GM12873 (cell line): ENCODE measurements at regions not wholly inside any gene's neighbourhood (a gene's known extent, or its start where the extent isn't known, plus 50 kb on each side); places are given as distances from the start of the nearest gene placed in this dataset.

Source experiments
- TF ChIP-seq, protein P1 (sequence below): IDR thresholded peaks from 2 replicates; pipeline ENCODE4 v1.5.1; 2012; ENCODE audit warnings: low read depth, mild to moderate bottlenecking, moderate library complexity, low read length, control low read depth; ENCODE audit not compliant: insufficient read depth; ENCODE audit errors: missing control alignments

DNA sequence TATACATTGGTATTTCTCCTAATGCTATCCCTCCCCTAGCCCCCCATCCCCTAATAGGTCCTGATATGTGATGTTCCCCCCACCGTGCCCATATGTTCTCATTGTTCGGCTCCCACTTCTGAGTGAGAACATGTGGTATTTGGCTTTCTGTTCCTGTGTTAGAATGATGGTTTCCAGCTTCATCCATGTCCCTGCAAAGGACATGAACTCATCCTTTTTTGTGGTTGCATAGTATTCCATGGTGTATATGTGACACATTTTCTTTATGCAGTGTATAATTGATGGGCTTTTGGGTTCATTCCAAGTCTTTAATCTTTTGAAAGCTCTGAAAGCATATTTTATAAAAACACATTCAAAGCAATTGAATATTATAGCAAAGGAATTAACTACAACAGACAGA is 1169.4 kb upstream of the ZEB2 start:
- TF ChIP-seq, protein P1, sequence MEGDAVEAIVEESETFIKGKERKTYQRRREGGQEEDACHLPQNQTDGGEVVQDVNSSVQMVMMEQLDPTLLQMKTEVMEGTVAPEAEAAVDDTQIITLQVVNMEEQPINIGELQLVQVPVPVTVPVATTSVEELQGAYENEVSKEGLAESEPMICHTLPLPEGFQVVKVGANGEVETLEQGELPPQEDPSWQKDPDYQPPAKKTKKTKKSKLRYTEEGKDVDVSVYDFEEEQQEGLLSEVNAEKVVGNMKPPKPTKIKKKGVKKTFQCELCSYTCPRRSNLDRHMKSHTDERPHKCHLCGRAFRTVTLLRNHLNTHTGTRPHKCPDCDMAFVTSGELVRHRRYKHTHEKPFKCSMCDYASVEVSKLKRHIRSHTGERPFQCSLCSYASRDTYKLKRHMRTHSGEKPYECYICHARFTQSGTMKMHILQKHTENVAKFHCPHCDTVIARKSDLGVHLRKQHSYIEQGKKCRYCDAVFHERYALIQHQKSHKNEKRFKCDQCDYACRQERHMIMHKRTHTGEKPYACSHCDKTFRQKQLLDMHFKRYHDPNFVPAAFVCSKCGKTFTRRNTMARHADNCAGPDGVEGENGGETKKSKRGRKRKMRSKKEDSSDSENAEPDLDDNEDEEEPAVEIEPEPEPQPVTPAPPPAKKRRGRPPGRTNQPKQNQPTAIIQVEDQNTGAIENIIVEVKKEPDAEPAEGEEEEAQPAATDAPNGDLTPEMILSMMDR = no peak

DNA sequence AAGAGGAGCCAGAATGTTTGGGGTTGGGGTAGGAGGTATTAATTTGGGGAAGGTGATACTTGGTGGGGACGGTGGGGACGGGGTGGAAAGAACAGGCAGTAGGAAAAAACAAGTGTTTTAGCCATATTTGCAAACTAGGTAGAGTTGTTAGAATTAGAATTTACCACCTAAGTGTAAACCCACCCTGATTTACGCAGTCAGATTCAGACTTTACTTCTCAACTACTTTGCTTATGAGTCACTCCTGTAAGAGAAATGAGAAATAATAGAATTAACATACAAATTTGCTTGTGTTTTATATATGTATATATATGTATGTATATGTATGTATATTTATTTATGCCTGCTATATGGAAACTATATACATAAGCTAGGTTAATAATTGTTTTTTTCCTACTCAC is 1168.2 kb upstream of the ZEB2 start:
- TF ChIP-seq, protein P1 = no peak

DNA sequence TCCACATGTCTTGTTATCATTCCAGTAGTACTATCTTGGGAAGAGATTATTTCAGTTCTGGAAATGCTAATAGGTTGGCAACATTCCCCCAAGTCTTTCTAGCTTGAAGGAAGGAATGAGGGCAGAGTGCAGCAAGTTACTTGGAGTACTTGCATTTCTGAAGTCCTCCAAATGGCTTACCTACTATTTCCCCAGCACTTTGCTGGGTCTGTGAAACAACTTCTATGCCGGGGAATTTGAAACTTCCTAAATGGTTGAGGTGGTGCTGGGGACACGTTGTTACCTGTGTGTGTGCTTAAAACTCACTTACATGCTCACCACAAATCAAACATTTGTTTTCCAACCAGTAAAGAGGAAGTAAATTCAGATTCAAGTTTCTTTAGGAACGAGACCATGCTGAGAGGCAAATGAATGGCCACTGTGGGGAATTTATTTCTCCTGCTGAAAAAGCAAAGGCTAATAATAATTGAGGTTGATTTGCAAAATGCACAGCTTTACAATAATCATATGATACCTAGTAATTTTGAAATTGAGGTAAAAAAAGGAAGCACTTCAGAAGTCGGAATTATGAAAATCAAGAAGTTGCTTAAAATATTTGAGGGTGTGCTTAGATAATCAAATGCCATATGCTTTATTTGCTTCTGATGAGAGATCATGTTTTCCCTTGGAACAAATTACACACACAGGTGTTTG is 1167.7 kb upstream of the ZEB2 start:
- TF ChIP-seq, protein P1 = no peak

DNA sequence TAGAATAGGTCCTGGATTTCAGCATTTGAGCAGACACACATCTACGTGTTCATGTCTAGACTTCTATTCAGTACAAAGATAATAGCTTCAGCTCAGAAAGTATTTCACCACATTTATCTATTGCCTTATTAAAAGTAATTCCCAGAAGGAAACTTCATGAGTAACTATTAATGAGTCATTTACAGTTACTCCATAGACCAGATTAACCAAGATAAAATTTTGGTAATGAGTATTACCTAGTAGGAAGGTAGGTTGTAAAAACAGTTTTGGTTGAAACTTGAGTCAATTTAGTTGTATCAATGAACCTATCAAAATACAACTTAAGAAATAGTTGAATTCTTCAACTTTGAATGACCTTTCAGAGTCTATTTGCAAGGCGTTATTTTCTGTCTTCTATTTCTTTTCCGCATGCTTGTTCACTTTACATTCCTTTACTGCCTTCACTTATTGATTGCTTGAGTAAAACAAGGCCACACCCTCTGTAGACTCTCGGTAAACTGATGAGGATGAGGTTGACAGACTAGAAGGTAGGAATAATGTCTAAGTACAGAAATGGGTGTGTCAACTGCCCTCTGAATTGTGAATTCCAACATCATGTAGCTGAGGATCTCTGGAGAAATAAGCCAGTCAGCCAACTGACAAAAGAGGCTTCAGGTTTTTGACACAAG is 1165.6 kb upstream of the ZEB2 start:
- TF ChIP-seq, protein P1 = no peak

DNA sequence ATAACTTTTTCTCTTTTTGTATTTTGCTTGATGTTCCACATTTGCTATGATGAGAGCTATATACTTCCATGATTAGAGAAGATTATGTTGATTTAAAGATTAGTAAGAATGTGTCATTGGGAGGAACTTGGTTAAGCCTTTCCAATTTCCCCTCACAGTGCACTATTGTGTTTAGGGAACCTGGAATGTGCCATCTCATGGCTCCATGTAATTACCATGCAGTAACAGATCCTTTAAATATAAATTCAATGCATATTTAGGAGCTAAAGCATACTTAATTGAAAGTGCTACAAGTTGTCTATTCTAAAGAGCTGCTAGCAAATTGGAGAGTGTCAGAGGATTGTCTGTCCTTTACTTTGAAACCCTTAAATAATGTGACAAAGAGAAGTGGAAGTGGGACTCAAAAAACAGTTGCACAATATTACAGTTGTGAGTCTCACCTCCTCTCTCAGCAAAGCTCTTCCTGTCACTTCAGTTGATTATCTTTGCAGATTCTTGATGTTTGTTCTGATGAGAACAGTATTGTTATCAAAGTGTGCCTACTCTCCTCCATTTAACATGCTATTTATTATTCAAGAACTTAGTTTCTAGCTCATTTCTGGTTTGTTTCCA is 1162.7 kb upstream of the ZEB2 start:
- TF ChIP-seq, protein P1 = no peak

DNA sequence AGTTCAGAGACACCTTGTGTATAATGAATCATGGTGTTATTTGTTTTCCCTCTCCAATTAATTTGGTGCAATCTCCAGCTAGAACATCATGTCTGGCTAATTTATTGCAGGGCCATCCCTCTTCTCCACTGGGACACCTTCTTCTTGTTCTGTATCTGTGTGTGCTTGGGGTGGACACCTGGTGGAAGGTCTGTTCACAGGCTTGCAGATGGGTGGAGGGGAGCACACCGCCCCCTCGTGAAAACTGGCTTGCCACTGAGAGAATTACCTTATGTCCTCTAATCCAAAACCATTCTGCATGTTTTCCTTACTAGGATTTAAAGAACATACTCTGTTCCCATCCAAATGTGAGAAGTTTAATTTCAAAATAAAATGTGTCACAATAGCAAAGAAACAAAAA is 1160.4 kb upstream of the ZEB2 start:
- TF ChIP-seq, protein P1 = no peak

DNA sequence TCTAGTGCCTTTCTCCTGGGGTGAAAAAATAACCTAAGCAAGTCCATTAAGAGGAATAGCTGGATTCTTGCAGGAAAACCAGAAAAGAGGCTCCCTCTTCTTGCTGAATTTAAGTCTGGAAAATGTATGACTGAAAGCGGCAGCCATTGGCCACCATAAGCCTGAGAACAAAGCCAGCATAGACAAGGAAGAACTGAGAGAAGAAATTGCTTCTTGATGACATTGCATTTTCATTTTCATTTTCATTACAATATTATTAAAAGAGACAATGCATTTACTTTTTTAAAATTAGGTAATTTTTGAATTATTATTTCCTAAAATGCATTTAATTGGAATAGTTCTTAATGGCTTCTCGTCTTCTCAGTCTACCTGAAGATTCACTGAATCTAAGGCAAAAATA is 1157.5 kb upstream of the ZEB2 start:
- TF ChIP-seq, protein P1 = no peak
